HFF-Myc (cell line): ENCODE measurements at regions not wholly inside any gene's neighbourhood (a gene's known extent, or its start where the extent isn't known, plus 50 kb on each side); places are given as distances from the start of the nearest gene placed in this dataset.

Experiments
- DNase-seq: peaks from one replicate; pipeline ENCODE4 v3.0.0-alpha.2; 2011; ENCODE audit warnings: low read depth; ENCODE audit errors: extremely low read depth
- H3K4me3 ChIP-seq: replicated peaks from 2 replicates; pipeline ENCODE4 v1.5.1; 2011; ENCODE audit warnings: low read depth, mild to moderate bottlenecking, control low read depth, low read length
- CTCF ChIP-seq: IDR thresholded peaks from 2 replicates; pipeline ENCODE4 v1.5.1; 2012; ENCODE audit warnings: mild to moderate bottlenecking, low read depth, low read length, control low read depth; ENCODE audit errors: missing control alignments

GRCh38 chr9:20117986-20118385 is 329.1 kb upstream of the SLC24A2 start:
- TF ChIP-seq CTCF: no peak
- no peak for DNase-seq
- no peak overlapping the region for H3K4me3 ChIP-seq

GRCh38 chr9:20117482-20117881 is 328.6 kb upstream of the SLC24A2 start:
- DNase-seq: no peak
- no peak for TF ChIP-seq CTCF

GRCh38 chr9:20114974-20115373 is 326.1 kb upstream of the SLC24A2 start:
- H3K4me3 ChIP-seq: no peak overlapping the region
- TF ChIP-seq CTCF: no peak

More at GRCh38 chr9:20117482-20117881, 328.6 kb upstream of the SLC24A2 start:
- no peak overlapping the region for H3K4me3 ChIP-seq

GRCh38 chr9:20112205-20112783 is 323.5 kb upstream of the SLC24A2 start:
- DNase-seq: no peak
- H3K4me3 ChIP-seq: no peak overlapping the region
- TF ChIP-seq CTCF: no peak

More at GRCh38 chr9:20114974-20115373, 326.1 kb upstream of the SLC24A2 start:
- DNase-seq: no peak

GRCh38 chr9:20111173-20111843 is 322.5 kb upstream of the SLC24A2 start:
- no peak overlapping the region for H3K4me3 ChIP-seq
- no peak for DNase-seq
- TF ChIP-seq CTCF: no peak

GRCh38 chr9:20095430-20096092 is 306.7 kb upstream of the SLC24A2 start:
- TF ChIP-seq CTCF: no peak
- no peak for DNase-seq
- H3K4me3 ChIP-seq: no peak overlapping the region
